H1 (cell line): ENCODE measurements at regions not wholly inside any gene's neighbourhood (a gene's known extent, or its start where the extent isn't known, plus 50 kb on each side); places are given as distances from the start of the nearest gene placed in this dataset.

ENCODE experiments used
- CTCF ChIA-PET: fragments of 300-600 bp; sonication (Branson Sonifier 250); formaldehyde crosslinking; loops from one replicate; lab custom pipeline; 2021; ENCODE audit not compliant: partially characterized antibody; lab: Charles Lee
- POLR2A ChIA-PET: fragments of 300-600 bp; sonication (Branson Sonifier 250); formaldehyde crosslinking; loops from one replicate; lab custom pipeline; 2021; ENCODE audit warnings: inconsistent platforms; ENCODE audit not compliant: partially characterized antibody; lab: Charles Lee
- DNase-seq, 2 experiments: peaks; one replicate each; pipeline versions ENCODE4 v3.0.0 to v3.0.0-alpha.2; 2010 to 2022; ENCODE audit warnings: low spot score in 2 of 2, low read depth in 1 of 2, mixed read lengths in 1 of 2
- FAIRE-seq: peaks from 2 replicates; lab custom pipeline; 2011; peaks lifted over from hg19 to GRCh38; lab: Jason Lieb, UNC
- H2AFZ ChIP-seq: 2 replicates; pipeline ENCODE4 v1.8.1; 2012; ENCODE audit warnings: low read length, inconsistent platforms
- H2AK5ac ChIP-seq: 2 replicates; pipeline ENCODE4 v1.6.1; 2013; ENCODE audit warnings: low read depth, low read length
- H2BK120ac ChIP-seq: replicated peaks from 2 replicates; pipeline ENCODE3; 2013; ENCODE audit warnings: low read depth, low read length, inconsistent platforms
- H2BK12ac ChIP-seq: 2 replicates; pipeline ENCODE4 v1.6.1; 2013; ENCODE audit warnings: low read depth, low read length
- H2BK15ac ChIP-seq: 2 replicates; pipeline ENCODE4 v1.6.1; 2013; ENCODE audit warnings: low read length
- H2BK20ac ChIP-seq: 2 replicates; pipeline ENCODE4 v1.6.1; 2013; ENCODE audit warnings: low read length
- H2BK5ac ChIP-seq: 2 replicates; pipeline ENCODE4 v1.6.1; 2013; ENCODE audit warnings: low read depth, low read length
- H3K14ac ChIP-seq: 2 replicates; pipeline ENCODE4 v1.6.1; 2013; ENCODE audit warnings: inconsistent platforms; ENCODE audit not compliant: insufficient read length
- H3K18ac ChIP-seq: 2 replicates; pipeline ENCODE4 v1.6.1; 2013; ENCODE audit warnings: low read length; ENCODE audit errors: extremely low read depth
- H3K23ac ChIP-seq: 2 replicates; pipeline ENCODE4 v1.6.1; 2013; ENCODE audit warnings: inconsistent platforms; ENCODE audit not compliant: insufficient read length
- H3K23me2 ChIP-seq: 2 replicates; pipeline ENCODE4 v1.6.1; 2013; ENCODE audit warnings: low read depth, low read length
- H3K27ac ChIP-seq: 2 replicates; pipeline ENCODE4 v1.6.1; 2011; ENCODE audit warnings: low read depth, low read length, inconsistent platforms
- H3K27me3 ChIP-seq, 4 experiments: replicated peaks in 1 of 4; 1 replicate in 1 of 4; 2 replicates in 3 of 4; pipeline versions ENCODE4 v1.6.1 to v1.8.1; 2011 to 2013; ENCODE audit warnings: low read length in 3 of 4, mild to moderate bottlenecking in 3 of 4, inconsistent platforms in 2 of 4, mixed read lengths in 2 of 4, moderate library complexity in 1 of 4; ENCODE audit not compliant: control insufficient read depth in 3 of 4, insufficient read depth in 3 of 4; ENCODE audit errors: extremely low read depth in 1 of 4
- H3K36me3 ChIP-seq, 4 experiments: 2 replicates each; pipeline versions ENCODE4 v1.6.1 to v1.8.1; 2011 to 2013; ENCODE audit warnings: mild to moderate bottlenecking in 4 of 4, low read length in 3 of 4, moderate library complexity in 2 of 4, control low read depth in 1 of 4, inconsistent platforms in 1 of 4; ENCODE audit not compliant: insufficient read depth in 4 of 4, control insufficient read depth in 2 of 4
- H3K4ac ChIP-seq: replicated peaks from 2 replicates; pipeline ENCODE3; 2013; ENCODE audit warnings: low read length, low read depth, mixed read lengths, inconsistent platforms; ENCODE audit not compliant: insufficient read length
- H3K4me1 ChIP-seq, 4 experiments: replicated peaks in 1 of 4; 1 replicate in 1 of 4; 2 replicates in 3 of 4; pipeline versions ENCODE4 v1.6.1 to v1.8.1; 2011 to 2013; ENCODE audit warnings: low read length in 3 of 4, inconsistent platforms in 2 of 4, mixed read lengths in 1 of 4; ENCODE audit not compliant: insufficient read depth in 4 of 4, control insufficient read depth in 3 of 4
- H3K4me2 ChIP-seq, 2 experiments: 2 replicates each; pipeline versions ENCODE4 v1.6.1 to v1.8.1; 2011 to 2013; ENCODE audit warnings: low read depth in 2 of 2, low read length in 2 of 2, control low read depth in 1 of 2, inconsistent platforms in 1 of 2, mild to moderate bottlenecking in 1 of 2; ENCODE audit not compliant: insufficient read depth in 1 of 2
- H3K4me3 ChIP-seq, 4 experiments: fragments of 200-600, 300-600 bp in 1 of 4; sonication (generic), shearing (Covaris generic), sonication (Bioruptor Twin) in 1 of 4; 2 replicates each; pipeline versions ENCODE4 v1.5.1 to v1.8.1; 2011 to 2016; ENCODE audit warnings: low read length in 4 of 4, low read depth in 3 of 4, control low read depth in 2 of 4, inconsistent platforms in 2 of 4, mild to moderate bottlenecking in 2 of 4, mixed read lengths in 1 of 4, moderate library complexity in 1 of 4; ENCODE audit not compliant: insufficient read depth in 2 of 4; ENCODE audit errors: extremely low read depth in 1 of 4
- H3K56ac ChIP-seq: replicated peaks from 2 replicates; pipeline ENCODE3; 2013; ENCODE audit warnings: low read depth, mild to moderate bottlenecking, mixed read lengths, low read length, inconsistent platforms; ENCODE audit not compliant: insufficient read length
- H3K79me1 ChIP-seq: 2 replicates; pipeline ENCODE4 v1.6.1; 2013; ENCODE audit warnings: low read depth, low read length, control low read depth
- H3K79me2 ChIP-seq, 2 experiments: 2 replicates each; pipeline versions ENCODE4 v1.6.1 to v1.8.1; 2012 to 2013; ENCODE audit warnings: low read length in 2 of 2, mild to moderate bottlenecking in 2 of 2, inconsistent platforms in 1 of 2; ENCODE audit not compliant: insufficient read depth in 2 of 2, control insufficient read depth in 1 of 2
- H3K9ac ChIP-seq, 4 experiments: replicated peaks in 1 of 4; 1 replicate in 1 of 4; 2 replicates in 3 of 4; pipeline versions ENCODE4 v1.6.1 to v1.8.1; 2011 to 2013; ENCODE audit warnings: low read depth in 3 of 4, low read length in 3 of 4, control low read depth in 2 of 4, mild to moderate bottlenecking in 2 of 4, moderate library complexity in 2 of 4, inconsistent platforms in 1 of 4; ENCODE audit errors: extremely low read depth in 1 of 4
- H3K9me3 ChIP-seq, 2 experiments: 2 replicates each; pipeline versions ENCODE4 v1.6.1 to v1.8.1; 2012 to 2013; ENCODE audit warnings: mild to moderate bottlenecking in 2 of 2, moderate library complexity in 2 of 2, control low read depth in 1 of 2, inconsistent platforms in 1 of 2, low read depth in 1 of 2, low read length in 1 of 2, mixed read lengths in 1 of 2; ENCODE audit not compliant: insufficient read depth in 2 of 2
- H4K20me1 ChIP-seq, 2 experiments: replicated peaks in 1 of 2; 2 replicates each; pipeline versions ENCODE3 to v1.8.1; 2011 to 2013; ENCODE audit warnings: inconsistent platforms in 2 of 2, low read length in 2 of 2, mild to moderate bottlenecking in 1 of 2; ENCODE audit not compliant: insufficient read depth in 2 of 2, control insufficient read depth in 1 of 2
- H4K5ac ChIP-seq: 2 replicates; pipeline ENCODE4 v1.6.1; 2013; ENCODE audit warnings: low read length, low read depth, mixed read lengths, inconsistent platforms; ENCODE audit not compliant: insufficient read length
- H4K8ac ChIP-seq: 2 replicates; pipeline ENCODE4 v1.8.0; 2013; ENCODE audit warnings: mild to moderate bottlenecking, moderate library complexity, low read length, inconsistent platforms; ENCODE audit not compliant: insufficient read depth; ENCODE audit errors: extremely low read depth
- H4K91ac ChIP-seq: replicated peaks from 2 replicates; pipeline ENCODE3; 2013; ENCODE audit warnings: low read length, mixed read lengths, inconsistent platforms; ENCODE audit not compliant: insufficient read length
- BACH1 ChIP-seq: IDR thresholded peaks from 2 replicates; pipeline ENCODE4 v1.6.1; 2012; ENCODE audit warnings: low read length, improper control_type of control experiment
- CBX8 ChIP-seq: fragments of 300-800, 300-1000 bp; sonication (generic); IDR thresholded peaks from 2 replicates; pipeline ENCODE4 v1.7.1; 2016; ENCODE audit warnings: low read depth, low read length, borderline replicate concordance
- E2F6 ChIP-seq: IDR thresholded peaks from 2 replicates; pipeline ENCODE4 v1.6.1; 2012; ENCODE audit warnings: inconsistent platforms
- EP300 ChIP-seq, 2 experiments: IDR thresholded peaks; 1 replicate in 1 of 2; 2 replicates in 1 of 2; pipeline ENCODE4 v1.6.1; 2011 to 2012; ENCODE audit warnings: low read depth in 2 of 2, low read length in 2 of 2, mild to moderate bottlenecking in 2 of 2, borderline replicate concordance in 1 of 2, inconsistent platforms in 1 of 2, moderate library complexity in 1 of 2
- GTF2F1 ChIP-seq: IDR thresholded peaks from 2 replicates; pipeline ENCODE4 v1.6.1; 2012; ENCODE audit warnings: low read depth, low read length, improper control_type of control experiment, borderline replicate concordance
- HDAC6 ChIP-seq: IDR thresholded peaks from one replicate; pipeline ENCODE4 v1.7.1; 2012; ENCODE audit warnings: low read depth, mild to moderate bottlenecking, inconsistent platforms, low read length, moderate library complexity
- JUND ChIP-seq: IDR thresholded peaks from 2 replicates; pipeline ENCODE4 v1.6.1; 2011; ENCODE audit warnings: mild to moderate bottlenecking, improper control_type of control experiment, low read length
- KDM5A ChIP-seq: fragments of 200-600 bp; IDR thresholded peaks from 2 replicates; pipeline ENCODE4 v1.7.1; 2012; ENCODE audit warnings: mild to moderate bottlenecking, low read length, inconsistent platforms, mixed read lengths
- MAX ChIP-seq: IDR thresholded peaks from 2 replicates; pipeline ENCODE4 v1.6.1; 2012; ENCODE audit warnings: inconsistent platforms
- RFX5 ChIP-seq: IDR thresholded peaks from 2 replicates; pipeline ENCODE4 v1.6.1; 2011; ENCODE audit warnings: low read depth, low read length, improper control_type of control experiment, borderline replicate concordance
- RXRA ChIP-seq: IDR thresholded peaks from 2 replicates; pipeline ENCODE4 v1.6.1; 2011; ENCODE audit warnings: low read depth, mild to moderate bottlenecking, low read length, moderate library complexity; ENCODE audit not compliant: insufficient read depth
- SIN3A ChIP-seq, 2 experiments: IDR thresholded peaks in 1 of 2; conservative IDR thresholded peaks in 1 of 2; 2 replicates each; pipeline ENCODE4 v1.6.1; 2011 to 2012; ENCODE audit warnings: low read length in 2 of 2, improper control_type of control experiment in 1 of 2, low read depth in 1 of 2, mild to moderate bottlenecking in 1 of 2
- SIX5 ChIP-seq: IDR thresholded peaks from 2 replicates; pipeline ENCODE4 v1.6.1; 2011; ENCODE audit warnings: mild to moderate bottlenecking, low read depth, low read length
- TBP ChIP-seq: IDR thresholded peaks from 2 replicates; pipeline ENCODE4 v1.6.1; 2011; ENCODE audit warnings: low read depth, low read length, improper control_type of control experiment
- WGBS, 2 experiments: shearing (Covaris generic) in 1 of 2; methylation state at CpG; one replicate each; pipeline versions ENCODE4 v1.1.6 to v1.1.7; 2013 to 2015; ENCODE audit warnings: low lambda C conversion rate in 2 of 2, mixed read lengths in 2 of 2, inconsistent platforms in 1 of 2, low coverage in 1 of 2, missing lambda C conversion rate in 1 of 2; ENCODE audit not compliant: insufficient replicate concordance in 2 of 2, insufficient coverage in 1 of 2, insufficient read length in 1 of 2; ENCODE audit errors: extremely low coverage in 1 of 2, missing lambda C conversion rate in 1 of 2; 5-methylcytosine and 5-hydroxymethylcytosine counted together

- Histone ChIP-seq H2BK5ac (no peak overlapping the region), H3K9ac (no peak overlapping the region), H3K23me2 (no peaks in the 10 kb centered on the region), H2AK5ac (no peak overlapping the region), H3K4me2 (no peak overlapping the region), H2BK12ac (no peak overlapping the region), H4K5ac (no peak overlapping the region), H3K14ac (no peak overlapping the region), H3K9me3 (no peaks in the 10 kb centered on the region), H3K4ac (no peak overlapping the region), H3K18ac (no peak overlapping the region), H4K20me1 (peaks cover 0 to 2% of the 10 kb centered on the region in 2 experiments), H2BK20ac (no peak overlapping the region), H3K27ac (no peak overlapping the region), H2BK120ac (no peak overlapping the region), H3K27me3 (no peaks in the 10 kb centered on the region), H2AFZ (no peak overlapping the region), H4K8ac (no peak overlapping the region), H3K4me3 (no peak overlapping the region), H2BK15ac (no peak overlapping the region), H3K36me3 (no peaks in the 10 kb centered on the region), H3K79me2 (no peaks in the 10 kb centered on the region), H3K56ac (no peak overlapping the region), H3K23ac (no peak overlapping the region), H4K91ac (no peak overlapping the region), H3K79me1 (no peaks in the 10 kb centered on the region), H3K4me1 (no peaks in the 10 kb centered on the region)
- POLR2A ChIA-PET, result no interaction called here
- no peak for DNase-seq
- FAIRE-seq, result no peak
- CTCF ChIA-PET, result interaction anchor here (0.6 kb wide), 1 partner anchor 136 kb away, joined by 3 read pairs; no protein-coding TSS in a partner anchor
- WGBS, 2 experiments, result 72% methylated on average over 1 of the region's 1 CpG; no CpG with 5 or more reads in 1 of the 2 experiments
- TF ChIP-seq E2F6 (no peak), EP300 (IDR thresholded peaks at IDR 0.05; ENCODE audit: borderline replicate concordance in 1 of 2, low read depth in 2 of 2, low read length in 2 of 2) (no peak), RFX5 (no peak), KDM5A (no peak), BACH1 (no peak), GTF2F1 (no peak), HDAC6 (no peak), CBX8 (no peak), SIN3A (conservative IDR thresholded peaks at IDR 0.05 in 1 of 2, IDR thresholded peaks at IDR 0.05 in 1 of 2; ENCODE audit: low read depth in 1 of 2, low read length in 2 of 2) (no peak), JUND (no peak), RXRA (no peak), SIX5 (no peak), TBP (no peak), MAX (no peak)
These were observed 292.6 kb downstream of the FSIP2 start for GRCh38 chr2:186031229-186031628.
